Choroid plexus epithelial cell (primary cell): ENCODE measurements at regions not wholly inside any gene's neighbourhood (a gene's known extent, or its start where the extent isn't known, plus 50 kb on each side); places are given as distances from the start of the nearest gene placed in this dataset.

Experiments used
- DNase-seq: peaks from one replicate; pipeline ENCODE4 v3.0.0-alpha.2; 2010; ENCODE audit warnings: low read depth
- H3K4me3 ChIP-seq: 2 replicates; pipeline ENCODE4 v1.5.1; 2011; ENCODE audit warnings: low read depth, mild to moderate bottlenecking, control low read depth, low read length, moderate library complexity
- TF ChIP-seq, protein P1 (sequence below): conservative IDR thresholded peaks from 2 replicates; pipeline ENCODE4 v1.5.1; 2011; ENCODE audit warnings: low read depth, mild to moderate bottlenecking, control low read depth, inconsistent platforms, low read length, moderate library complexity

DNA sequence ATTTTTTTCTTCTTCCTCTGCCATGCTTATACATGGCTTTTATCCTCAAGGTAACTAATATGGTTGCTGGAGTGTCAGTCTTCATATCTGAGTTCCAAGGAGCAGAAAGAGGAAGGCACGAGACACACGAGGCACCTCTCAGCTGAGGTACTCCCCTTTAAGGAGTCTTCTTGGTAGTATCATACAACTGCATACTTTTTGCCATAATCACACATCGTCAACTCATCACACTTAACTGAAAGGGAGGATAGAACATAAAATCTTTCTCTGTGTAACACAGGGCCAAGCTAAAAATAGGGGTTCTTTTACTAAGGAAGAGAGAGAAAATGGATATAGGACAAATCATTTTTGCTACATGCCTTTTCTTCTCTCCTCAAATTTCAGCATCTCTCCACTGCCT, 104.2 kb downstream of the OXSM start:
- H3K4me3 ChIP-seq = no peak overlapping the region
- no peak for DNase-seq
- TF ChIP-seq, protein P1, sequence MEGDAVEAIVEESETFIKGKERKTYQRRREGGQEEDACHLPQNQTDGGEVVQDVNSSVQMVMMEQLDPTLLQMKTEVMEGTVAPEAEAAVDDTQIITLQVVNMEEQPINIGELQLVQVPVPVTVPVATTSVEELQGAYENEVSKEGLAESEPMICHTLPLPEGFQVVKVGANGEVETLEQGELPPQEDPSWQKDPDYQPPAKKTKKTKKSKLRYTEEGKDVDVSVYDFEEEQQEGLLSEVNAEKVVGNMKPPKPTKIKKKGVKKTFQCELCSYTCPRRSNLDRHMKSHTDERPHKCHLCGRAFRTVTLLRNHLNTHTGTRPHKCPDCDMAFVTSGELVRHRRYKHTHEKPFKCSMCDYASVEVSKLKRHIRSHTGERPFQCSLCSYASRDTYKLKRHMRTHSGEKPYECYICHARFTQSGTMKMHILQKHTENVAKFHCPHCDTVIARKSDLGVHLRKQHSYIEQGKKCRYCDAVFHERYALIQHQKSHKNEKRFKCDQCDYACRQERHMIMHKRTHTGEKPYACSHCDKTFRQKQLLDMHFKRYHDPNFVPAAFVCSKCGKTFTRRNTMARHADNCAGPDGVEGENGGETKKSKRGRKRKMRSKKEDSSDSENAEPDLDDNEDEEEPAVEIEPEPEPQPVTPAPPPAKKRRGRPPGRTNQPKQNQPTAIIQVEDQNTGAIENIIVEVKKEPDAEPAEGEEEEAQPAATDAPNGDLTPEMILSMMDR = no peak

DNA sequence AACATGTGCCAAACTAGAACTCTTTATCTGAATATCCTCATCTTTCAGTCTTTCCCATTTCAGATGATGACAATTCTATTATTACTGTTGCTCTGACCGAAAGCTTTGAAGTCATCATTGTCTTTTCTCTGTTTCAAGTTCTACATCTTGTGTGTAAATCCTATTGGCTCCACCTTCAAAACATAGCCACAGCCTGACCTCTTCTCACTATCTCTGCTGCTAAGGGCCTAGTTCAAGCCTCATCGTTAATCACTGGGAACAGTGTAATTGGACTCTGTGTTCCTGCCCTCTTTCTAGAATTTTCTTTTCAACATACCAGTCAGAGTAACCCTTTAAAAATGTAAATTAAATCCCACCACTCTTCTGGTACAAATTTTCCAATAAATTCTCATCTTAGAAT, 105.1 kb downstream of the OXSM start:
- no peak for DNase-seq
- TF ChIP-seq, protein P1 = no peak
- no peak overlapping the region for H3K4me3 ChIP-seq

DNA sequence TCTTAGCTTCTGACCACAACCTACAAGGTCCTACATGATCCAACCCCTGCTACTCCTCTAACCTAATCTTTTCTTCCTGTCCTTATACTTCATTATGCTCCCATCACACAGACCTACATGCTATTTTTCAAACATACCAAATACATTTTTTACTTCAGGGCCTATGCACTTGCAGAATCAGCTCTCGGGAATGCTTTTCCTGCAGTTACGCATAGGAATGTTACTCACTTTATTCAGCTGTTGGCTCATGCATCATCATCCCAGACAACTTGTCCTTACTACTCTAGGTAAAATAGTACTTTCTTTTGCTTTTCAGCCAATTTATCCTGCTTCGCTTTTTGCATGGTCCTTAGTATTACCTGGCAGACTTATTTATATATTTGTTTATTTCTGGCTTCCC, 105.6 kb downstream of the OXSM start:
- TF ChIP-seq, protein P1 = no peak
- no peak overlapping the region for H3K4me3 ChIP-seq

DNA sequence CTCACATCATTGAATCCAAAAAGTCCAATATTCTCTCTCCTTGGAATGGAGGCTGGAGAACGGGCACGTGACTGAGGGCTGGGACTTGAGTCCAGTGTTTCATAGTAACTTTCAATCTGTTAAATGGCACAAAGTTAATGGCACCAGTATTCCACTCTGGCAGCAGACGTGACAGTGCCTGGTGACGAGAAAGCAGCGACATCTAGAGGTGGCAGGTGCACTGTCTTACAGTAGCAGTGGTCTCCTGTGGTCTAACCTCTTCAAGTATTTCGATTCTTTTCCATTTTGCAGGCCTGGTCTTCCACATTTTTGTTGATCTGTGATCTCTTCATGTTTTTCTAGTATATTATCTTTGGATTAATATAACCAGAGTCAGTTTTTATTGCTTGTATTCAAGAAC, 107.1 kb downstream of the OXSM start:
- TF ChIP-seq, protein P1 = peak; percentile 44
- DNase-seq = peak; percentile 13

More for the DNA sequence above, 105.6 kb downstream of the OXSM start:
- DNase-seq = no peak

DNA sequence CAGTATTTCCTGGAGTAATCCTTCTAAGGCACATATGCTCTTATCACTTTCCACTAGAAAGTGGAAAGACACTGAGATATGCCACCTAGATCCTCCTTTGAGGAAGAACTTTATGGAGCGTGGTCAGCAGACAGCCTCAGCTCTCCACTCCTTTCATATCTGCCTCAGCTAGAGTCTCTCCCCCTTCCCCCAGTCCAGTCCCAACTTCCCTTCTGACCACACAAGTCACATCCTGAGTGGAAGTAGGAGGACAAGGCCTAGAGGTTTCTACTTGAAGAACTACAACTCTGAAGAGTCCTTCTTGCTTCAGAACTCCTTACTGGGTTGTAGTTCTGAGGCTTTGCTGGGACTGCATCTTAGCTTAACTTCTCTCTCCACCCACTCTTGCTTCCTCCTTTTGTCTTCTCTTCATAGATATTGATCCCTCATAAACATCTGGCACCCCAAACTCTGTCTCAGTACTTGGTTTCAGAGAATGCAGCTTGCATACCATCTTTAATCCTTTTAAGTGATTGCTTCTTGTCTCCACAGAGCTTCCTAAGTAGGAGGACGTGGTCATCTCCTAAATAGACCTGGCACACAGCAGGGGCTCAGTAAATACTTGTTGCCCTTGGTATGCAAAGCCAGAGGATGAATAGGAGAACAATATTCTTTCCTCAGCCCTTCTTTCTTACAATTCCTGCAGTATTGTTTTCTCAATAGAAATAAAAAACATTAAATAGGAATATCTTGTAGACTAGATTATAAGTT, 109.6 kb downstream of the OXSM start:
- TF ChIP-seq, protein P1 = no peak
- DNase-seq = no peak
- H3K4me3 ChIP-seq = no peak overlapping the region

More for the DNA sequence above, 107.1 kb downstream of the OXSM start:
- H3K4me3 ChIP-seq = no peak overlapping the region

DNA sequence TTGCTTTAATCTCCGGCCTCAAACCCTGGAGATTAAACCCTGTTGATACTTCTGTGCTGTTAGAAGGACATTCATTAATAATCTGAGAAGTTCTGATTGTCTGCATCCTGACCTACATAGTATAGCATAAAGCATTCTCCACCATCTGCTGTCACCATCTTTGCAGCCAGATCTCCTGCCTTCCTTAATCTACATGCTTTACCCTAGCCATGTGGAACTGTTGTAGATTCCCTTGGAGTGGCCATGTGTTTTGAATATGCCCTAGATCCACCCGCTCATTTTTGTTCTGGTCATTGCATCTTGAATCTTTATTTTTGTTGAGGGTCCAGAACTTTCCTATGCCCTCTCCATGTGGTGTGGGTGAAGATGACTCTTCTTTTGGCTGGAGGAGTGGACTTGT, 110.3 kb downstream of the OXSM start:
- TF ChIP-seq, protein P1 = no peak
- no peak overlapping the region for H3K4me3 ChIP-seq
- no peak for DNase-seq

DNA sequence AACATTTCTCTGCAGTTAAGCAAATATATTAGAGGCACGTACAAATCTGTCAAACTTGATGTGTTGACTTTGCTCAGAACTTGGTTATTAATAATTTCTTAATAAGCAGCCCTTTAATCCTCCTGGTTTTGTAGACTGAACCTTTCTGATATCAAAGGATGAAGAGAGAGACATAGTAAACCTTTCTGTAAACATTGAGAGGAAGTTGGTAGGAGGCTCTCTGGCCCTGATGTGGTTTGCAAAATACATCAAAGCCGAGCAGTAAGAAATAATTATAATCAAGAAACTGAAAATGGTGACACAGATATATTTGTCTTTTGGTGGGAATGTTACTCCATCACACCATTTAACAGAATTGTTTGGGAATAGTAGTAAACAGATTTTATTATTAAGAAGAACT, 111.9 kb downstream of the OXSM start:
- TF ChIP-seq, protein P1 = no peak
- DNase-seq = no peak
- H3K4me3 ChIP-seq = no peak overlapping the region
